ENCODE measurements at regions not wholly inside any gene's neighbourhood (a gene's known extent, or its start where the extent isn't known, plus 50 kb on each side); places are given as distances from the start of the nearest gene placed in this dataset.
"Not testable (repeated sequence)": the region's sequence is repeated elsewhere in the genome, so short reads cannot be mapped to it uniquely, and the experiment has no call there.

DNA sequence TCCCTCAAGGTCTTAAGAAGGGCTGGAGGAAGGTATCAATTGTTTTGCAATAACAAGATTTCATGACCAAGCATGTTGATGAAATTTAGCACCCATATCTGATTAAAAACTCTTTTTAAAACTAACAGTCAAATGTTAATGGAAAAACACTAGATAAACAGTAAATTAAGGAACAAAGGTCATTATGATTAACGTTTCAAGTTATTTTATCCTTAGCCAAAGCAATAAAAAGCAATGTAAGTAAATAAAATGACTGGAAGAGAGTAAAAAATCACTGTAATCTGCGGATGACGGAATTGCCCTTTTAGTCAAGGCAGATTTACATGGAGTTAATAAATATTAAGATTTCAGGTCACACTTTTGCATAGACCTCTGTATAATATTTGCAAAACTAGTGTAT, 179.5 kb upstream of the KLF6 start:
- no peaks in the 10 kb centered on the region for H3K36me3 ChIP-seq (replicated peaks)
- in situ Hi-C loops (cut with MboI; ENCODE audit: low sequenced_read_pairs), result no loop called here
- no peaks in the 10 kb centered on the region for H3K9me3 ChIP-seq
- H3K4me1 ChIP-seq, result no peaks in the 10 kb centered on the region
- DNase-seq (ENCODE audit: low spot score in 2 of 2), result no peak
- H3K4me3 ChIP-seq, result no peak overlapping the region
- no peaks in the 10 kb centered on the region for H3K27me3 ChIP-seq (ENCODE audit: low read depth)

DNA sequence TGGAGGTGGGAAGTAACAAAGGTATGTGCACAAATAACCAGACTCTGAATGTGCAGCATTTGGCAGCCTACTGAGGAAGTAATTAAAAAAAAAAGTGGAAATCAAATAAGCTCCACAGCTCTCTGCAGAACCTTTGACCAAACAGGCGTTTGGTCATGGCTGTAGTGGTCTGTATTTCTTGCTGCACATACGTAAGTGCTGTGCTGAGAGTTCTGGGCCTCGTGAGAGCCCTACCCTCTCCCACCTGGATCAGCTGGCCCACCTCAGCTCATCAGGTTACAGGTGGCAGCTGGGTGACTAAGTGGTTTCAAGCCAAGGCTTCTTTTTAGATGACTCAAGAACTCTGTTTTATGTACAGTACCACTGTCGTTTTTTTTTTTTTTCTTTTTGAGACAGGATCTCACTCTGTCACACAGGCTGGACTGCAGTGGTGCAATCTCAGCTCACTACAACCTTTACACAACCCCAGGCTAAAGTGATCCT, 178.2 kb upstream of the KLF6 start:
- no peak overlapping the region for H3K4me3 ChIP-seq

DNA sequence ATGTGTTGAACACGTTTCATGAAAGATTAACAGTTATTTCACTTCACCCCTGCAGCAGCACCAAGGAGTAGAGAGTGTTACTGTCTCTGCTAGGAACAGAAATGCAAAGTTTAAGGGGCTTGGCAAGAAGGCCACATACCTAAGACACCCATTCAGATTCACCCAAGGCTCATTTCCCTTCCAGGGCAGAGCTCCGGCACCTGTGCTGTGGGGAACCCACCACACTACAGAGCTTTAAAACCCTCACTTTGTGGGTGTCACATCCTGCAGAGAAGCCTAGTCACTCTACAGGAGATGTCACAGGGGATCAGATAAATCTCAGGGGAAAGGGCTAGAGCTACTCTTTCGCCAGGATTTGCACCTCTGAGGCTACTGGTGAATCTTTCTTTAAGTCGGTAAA, 176.1 kb upstream of the KLF6 start:
- in situ Hi-C loops (cut with MboI; ENCODE audit: low sequenced_read_pairs), result no loop called here
- no peaks in the 10 kb centered on the region for H3K4me1 ChIP-seq

More for the DNA sequence above, 178.2 kb upstream of the KLF6 start:
- no peaks in the 10 kb centered on the region for H3K27me3 ChIP-seq (ENCODE audit: low read depth)
- in situ Hi-C loops (cut with MboI; ENCODE audit: low sequenced_read_pairs), result no loop called here
- DNase-seq (ENCODE audit: low spot score in 2 of 2), result no peak
- H3K36me3 ChIP-seq (replicated peaks), result no peaks in the 10 kb centered on the region
- H3K9me3 ChIP-seq, result no peaks in the 10 kb centered on the region
- H3K4me1 ChIP-seq, result no peaks in the 10 kb centered on the region

DNA sequence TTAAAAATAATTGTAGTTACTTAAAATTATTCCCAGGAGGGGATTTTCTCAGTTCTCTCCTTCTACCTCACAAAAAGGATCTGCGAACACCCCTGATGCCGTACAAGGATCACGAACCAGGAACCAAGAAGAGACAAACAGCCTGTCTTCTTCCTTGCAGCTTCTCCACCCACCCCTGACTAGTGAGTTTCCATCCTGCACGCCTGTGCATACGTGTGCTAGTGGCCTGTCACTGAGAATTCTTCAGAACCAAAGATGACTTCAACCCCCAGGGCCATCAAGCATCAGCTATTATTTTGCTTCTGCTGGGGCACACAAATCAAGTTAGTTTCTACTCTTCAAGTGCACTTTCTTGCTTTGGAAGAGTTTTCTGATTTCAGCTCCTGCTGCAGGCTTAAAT, 175.5 kb upstream of the KLF6 start:
- no peak for DNase-seq (ENCODE audit: low spot score in 2 of 2)
- Histone ChIP-seq H3K9me3 (no peaks in the 10 kb centered on the region), H3K4me1 (no peaks in the 10 kb centered on the region), H3K27me3 (ENCODE audit: low read depth) (no peaks in the 10 kb centered on the region), H3K36me3 (replicated peaks) (no peaks in the 10 kb centered on the region), H3K4me3 (no peak overlapping the region)
- in situ Hi-C loops (cut with MboI; ENCODE audit: low sequenced_read_pairs), result no loop called here

More for the DNA sequence above, 176.1 kb upstream of the KLF6 start:
- Histone ChIP-seq H3K27me3 (ENCODE audit: low read depth) (no peaks in the 10 kb centered on the region), H3K9me3 (no peaks in the 10 kb centered on the region), H3K4me3 (no peak overlapping the region), H3K36me3 (replicated peaks) (no peaks in the 10 kb centered on the region)
- DNase-seq (ENCODE audit: low spot score in 2 of 2), result no peak

DNA sequence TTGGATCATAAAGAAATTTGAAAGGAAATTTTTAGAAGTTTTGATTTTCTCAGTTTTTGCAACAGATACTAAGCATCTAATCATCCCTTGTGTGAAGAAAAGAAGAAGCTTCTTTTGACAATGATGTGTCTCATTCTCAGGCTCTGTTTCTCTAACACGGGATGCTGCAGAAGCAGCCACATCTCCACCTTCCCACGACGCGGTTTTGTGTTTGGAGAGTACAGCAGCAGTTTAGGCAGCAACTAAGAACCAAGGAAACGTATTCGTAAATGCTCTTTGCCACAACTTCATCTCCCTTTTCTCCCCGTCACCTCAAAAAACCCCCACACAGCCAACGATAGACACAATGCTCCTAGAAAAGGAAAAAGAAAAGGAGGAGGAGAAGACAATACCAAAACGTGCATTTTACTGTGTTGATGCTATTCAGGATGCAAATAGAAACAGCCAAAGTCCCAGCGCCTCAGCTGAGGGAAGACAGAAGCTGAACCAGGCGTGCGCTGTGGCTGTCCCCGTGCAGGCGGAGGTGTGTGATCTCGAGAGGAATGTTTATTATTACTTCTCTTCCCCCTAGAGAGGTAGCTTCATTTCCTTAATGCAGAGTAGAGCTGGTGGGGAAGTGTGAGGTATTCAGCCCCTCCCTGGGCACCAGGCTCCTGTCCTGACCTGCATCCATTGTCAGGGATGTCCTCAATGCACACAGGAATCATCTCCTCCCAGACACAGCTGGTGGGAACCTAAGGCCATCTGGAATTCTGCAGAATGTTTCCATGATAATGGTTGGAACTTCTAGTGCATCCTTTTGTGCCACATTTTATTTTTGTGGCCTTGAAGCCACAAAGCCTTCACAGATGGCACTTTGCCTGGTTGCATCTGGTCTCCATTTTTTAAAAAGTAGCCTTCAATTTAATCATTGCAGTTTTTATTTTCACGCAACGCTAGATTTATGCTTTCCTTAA, 174.6 kb upstream of the KLF6 start:
- no peak overlapping the region for H3K4me3 ChIP-seq
- in situ Hi-C loops (cut with MboI; ENCODE audit: low sequenced_read_pairs), result no loop called here
- no peaks in the 10 kb centered on the region for H3K4me1 ChIP-seq
- no peaks in the 10 kb centered on the region for H3K27me3 ChIP-seq (ENCODE audit: low read depth)
- no peaks in the 10 kb centered on the region for H3K9me3 ChIP-seq
- no peak for DNase-seq (ENCODE audit: low spot score in 2 of 2)
- no peaks in the 10 kb centered on the region for H3K36me3 ChIP-seq (replicated peaks)

DNA sequence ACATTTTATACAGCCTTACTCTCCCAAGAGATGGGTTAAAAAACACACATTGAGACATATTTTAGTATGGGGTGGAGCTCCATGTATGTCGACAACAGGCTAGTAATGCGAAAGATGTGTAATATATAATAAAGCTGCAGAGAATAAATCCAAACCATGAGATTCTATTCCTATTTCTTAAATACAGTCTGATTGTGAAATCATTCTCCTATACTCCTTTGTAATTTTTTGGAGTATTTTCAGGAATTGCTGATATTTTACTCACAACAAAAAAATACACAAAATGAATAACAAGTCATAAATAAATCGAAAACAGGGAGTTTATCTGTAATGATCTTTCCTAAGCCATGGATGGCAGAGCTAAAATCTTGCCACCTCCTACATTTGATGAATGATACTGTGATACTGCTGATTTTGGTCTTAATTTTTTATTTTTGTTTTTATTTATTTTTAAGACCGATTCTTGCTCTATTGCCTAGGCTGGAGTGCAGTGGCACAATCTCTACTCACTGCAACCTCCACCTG, 173.5 kb upstream of the KLF6 start:
- no peak for DNase-seq (ENCODE audit: low spot score in 2 of 2)
- H3K9me3 ChIP-seq, result no peaks in the 10 kb centered on the region
- no peaks in the 10 kb centered on the region for H3K4me1 ChIP-seq
- H3K36me3 ChIP-seq (replicated peaks), result no peaks in the 10 kb centered on the region
- H3K4me3 ChIP-seq, result no peak overlapping the region
- no peaks in the 10 kb centered on the region for H3K27me3 ChIP-seq (ENCODE audit: low read depth)
- in situ Hi-C loops (cut with MboI; ENCODE audit: low sequenced_read_pairs), result no loop called here

DNA sequence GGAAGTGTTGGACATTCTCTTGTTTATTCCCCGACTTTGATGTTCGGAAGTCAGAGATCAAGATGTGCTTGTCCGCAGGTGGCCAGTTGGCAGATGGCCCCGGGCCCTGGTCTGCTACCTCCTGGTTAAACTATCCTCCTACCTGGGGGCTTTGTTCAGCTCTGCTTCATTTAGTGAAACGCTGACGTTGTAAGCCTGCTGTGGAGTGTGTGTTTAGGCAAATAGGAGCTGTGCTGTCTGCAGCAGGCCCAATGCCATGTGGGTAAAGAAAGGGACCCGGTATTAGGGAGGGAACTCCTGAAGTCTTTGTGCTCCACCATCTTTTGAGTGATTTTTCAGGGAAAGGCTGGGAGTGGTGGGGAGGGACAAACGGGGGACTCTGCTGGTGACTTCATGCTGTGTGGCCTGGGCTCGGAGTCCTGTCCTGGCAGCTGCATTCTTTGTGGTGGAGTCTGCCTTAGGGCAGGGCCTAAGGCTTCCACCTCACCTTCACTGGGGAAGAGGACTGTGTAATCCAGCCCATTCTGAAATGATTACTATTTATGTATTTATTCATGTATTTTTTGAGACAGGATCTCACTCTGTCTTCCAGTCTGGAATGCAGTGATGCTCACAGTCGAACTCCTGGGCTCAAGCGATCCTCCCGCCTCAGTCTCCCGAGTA, 171.1 kb upstream of the KLF6 start:
- Histone ChIP-seq H3K4me1 (no peaks in the 10 kb centered on the region), H3K36me3 (replicated peaks) (no peaks in the 10 kb centered on the region), H3K9me3 (no peaks in the 10 kb centered on the region; the same call in 1 of the 2 replicates), H3K27me3 (ENCODE audit: low read depth) (no peaks in the 10 kb centered on the region), H3K4me3 (no peak overlapping the region)
- no peak for DNase-seq (ENCODE audit: low spot score in 2 of 2)
- in situ Hi-C loops (cut with MboI; ENCODE audit: low sequenced_read_pairs), result no loop called here

DNA sequence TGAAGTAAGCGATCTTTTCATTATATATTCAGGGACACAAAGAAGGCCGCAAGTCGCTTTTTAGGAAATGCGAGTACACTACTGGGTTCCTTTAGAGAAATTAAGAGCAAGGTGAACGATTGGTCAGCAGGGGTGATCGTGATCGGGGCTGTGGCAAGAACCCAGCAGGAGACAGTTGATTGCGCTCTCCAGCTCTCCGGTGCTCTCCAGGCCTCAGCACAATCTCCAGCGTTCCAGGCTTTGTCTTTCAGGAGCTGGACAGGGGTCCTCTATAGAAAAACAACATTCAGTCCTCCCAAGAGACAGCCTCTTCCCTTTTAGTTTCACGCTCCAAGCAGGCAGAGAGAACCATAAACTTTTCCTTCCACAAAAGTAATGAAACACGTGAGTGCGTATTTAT, 170.5 kb upstream of the KLF6 start:
- no peak overlapping the region for H3K4me3 ChIP-seq
- in situ Hi-C loops (cut with MboI; ENCODE audit: low sequenced_read_pairs), result no loop called here

GRCh38 chr10:3954615-3955014, 169.6 kb upstream of the KLF6 start:
- Histone ChIP-seq H3K36me3 (replicated peaks) (no peaks in the 10 kb centered on the region), H3K9me3 (no peaks in the 10 kb centered on the region; the same call in 1 of the 2 replicates), H3K27me3 (ENCODE audit: low read depth) (no peaks in the 10 kb centered on the region), H3K4me1 (no peaks in the 10 kb centered on the region), H3K4me3 (no peak overlapping the region)
- in situ Hi-C loops (cut with MboI; ENCODE audit: low sequenced_read_pairs), result no loop called here
- no peak for DNase-seq (ENCODE audit: low spot score in 2 of 2)

More for the DNA sequence above, 170.5 kb upstream of the KLF6 start:
- no peaks in the 10 kb centered on the region for H3K36me3 ChIP-seq (replicated peaks)
- no peak for DNase-seq (ENCODE audit: low spot score in 2 of 2)
- no peaks in the 10 kb centered on the region for H3K27me3 ChIP-seq (ENCODE audit: low read depth)
- no peaks in the 10 kb centered on the region for H3K4me1 ChIP-seq
- no peaks in the 10 kb centered on the region; the same call in 1 of the 2 replicates for H3K9me3 ChIP-seq

GRCh38 chr10:3954007-3954406, 169.0 kb upstream of the KLF6 start:
- H3K9me3 ChIP-seq; H3K4me1 ChIP-seq; H3K4me3 ChIP-seq; H3K36me3 ChIP-seq (replicated peaks); DNase-seq (ENCODE audit: low spot score in 2 of 2); in situ Hi-C loops (cut with MboI; ENCODE audit: low sequenced_read_pairs); H3K27me3 ChIP-seq (ENCODE audit: low read depth): not testable (repeated sequence)

GRCh38 chr10:3951993-3952392, 167.0 kb upstream of the KLF6 start:
- no peak for DNase-seq (ENCODE audit: low spot score in 2 of 2)
- Histone ChIP-seq H3K27me3 (ENCODE audit: low read depth) (no peaks in the 10 kb centered on the region), H3K4me3 (no peak overlapping the region), H3K9me3 (no peaks in the 10 kb centered on the region; the same call in 1 of the 2 replicates), H3K4me1 (no peaks in the 10 kb centered on the region), H3K36me3 (replicated peaks) (no peaks in the 10 kb centered on the region)
- in situ Hi-C loops (cut with MboI; ENCODE audit: low sequenced_read_pairs), result no loop called here

- in situ Hi-C loops (cut with MboI; ENCODE audit: low sequenced_read_pairs), result no loop called here
- Histone ChIP-seq H3K4me3 (no peak overlapping the region), H3K4me1 (no peaks in the 10 kb centered on the region), H3K27me3 (ENCODE audit: low read depth) (no peaks in the 10 kb centered on the region), H3K9me3 (no peaks in the 10 kb centered on the region; the same call in 1 of the 2 replicates), H3K36me3 (replicated peaks) (no peaks in the 10 kb centered on the region)
- DNase-seq (ENCODE audit: low spot score in 2 of 2), result no peak
Measured at GRCh38 chr10:3950676-3951275, 165.8 kb upstream of the KLF6 start.

DNA sequence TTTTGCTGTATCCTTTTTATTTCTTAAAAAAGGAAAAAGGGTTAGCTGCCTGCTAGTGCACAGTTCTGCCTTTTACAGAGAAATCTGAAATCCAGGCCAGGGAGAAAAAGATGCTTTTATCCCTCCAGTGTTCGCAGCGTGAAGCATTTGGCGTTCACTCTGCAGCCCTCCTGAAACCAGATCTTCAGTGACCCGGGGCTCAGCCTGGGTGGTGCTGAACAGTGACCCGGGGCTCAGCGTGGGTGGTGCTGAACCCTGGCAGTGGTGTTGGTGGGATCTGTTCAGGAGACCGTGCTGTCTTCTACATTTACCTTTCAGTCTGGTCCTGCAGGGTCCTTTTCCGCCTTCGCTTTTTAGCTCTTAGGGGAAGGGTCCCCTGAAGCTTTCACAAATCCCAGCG, 164.7 kb upstream of the KLF6 start:
- in situ Hi-C loops (cut with MboI; ENCODE audit: low sequenced_read_pairs), result no loop called here
- H3K4me1 ChIP-seq, result no peaks in the 10 kb centered on the region

More for the DNA sequence above, 164.7 kb upstream of the KLF6 start:
- Histone ChIP-seq H3K4me3 (no peak overlapping the region), H3K36me3 (replicated peaks) (no peaks in the 10 kb centered on the region), H3K27me3 (ENCODE audit: low read depth) (no peaks in the 10 kb centered on the region), H3K9me3 (no peaks in the 10 kb centered on the region; the same call in 1 of the 2 replicates)
- no peak for DNase-seq (ENCODE audit: low spot score in 2 of 2)

Measured in HAP-1 (cell line).